Glutamatergic neuron (in vitro differentiated cells): ENCODE measurements at regions not wholly inside any gene's neighbourhood (a gene's known extent, or its start where the extent isn't known, plus 50 kb on each side); places are given as distances from the start of the nearest gene placed in this dataset.

Source experiments
- DNase-seq: peaks from one replicate; pipeline ENCODE4 v3.0.0; 2022
- H3K27ac Mint-ChIP-seq: one replicate; pipeline ENCODE4 v1.8.0; 2020; ENCODE audit warnings: mild to moderate bottlenecking, mixed read lengths, inconsistent platforms; ENCODE audit not compliant: unreplicated experiment
- H3K27me3 Mint-ChIP-seq: one replicate; pipeline ENCODE4 v1.8.0; 2020; ENCODE audit warnings: mild to moderate bottlenecking, moderate library complexity, mixed read lengths, inconsistent platforms; ENCODE audit not compliant: unreplicated experiment
- H3K36me3 Mint-ChIP-seq: one replicate; pipeline ENCODE4 v1.8.0; 2020; ENCODE audit warnings: mild to moderate bottlenecking, mixed read lengths, inconsistent platforms; ENCODE audit not compliant: unreplicated experiment
- H3K4me1 Mint-ChIP-seq: one replicate; pipeline ENCODE4 v1.8.0; 2020; ENCODE audit warnings: mild to moderate bottlenecking, low read depth, mixed read lengths, inconsistent platforms; ENCODE audit not compliant: unreplicated experiment
- H3K4me3 Mint-ChIP-seq: one replicate; pipeline ENCODE4 v1.8.0; 2020; ENCODE audit warnings: mild to moderate bottlenecking, mixed read lengths, inconsistent platforms; ENCODE audit not compliant: unreplicated experiment
- H3K9me3 Mint-ChIP-seq: one replicate; pipeline ENCODE4 v1.8.0; 2020; ENCODE audit warnings: mild to moderate bottlenecking, moderate library complexity, mixed read lengths, inconsistent platforms; ENCODE audit not compliant: unreplicated experiment
- TF ChIP-seq, protein P1 (sequence below): fragments of 200-600 bp; sonication (generic); IDR thresholded peaks from one replicate; pipeline ENCODE4 v1.5.0; 2021; ENCODE audit not compliant: partially characterized antibody, unreplicated experiment

- TF ChIP-seq, protein P1, sequence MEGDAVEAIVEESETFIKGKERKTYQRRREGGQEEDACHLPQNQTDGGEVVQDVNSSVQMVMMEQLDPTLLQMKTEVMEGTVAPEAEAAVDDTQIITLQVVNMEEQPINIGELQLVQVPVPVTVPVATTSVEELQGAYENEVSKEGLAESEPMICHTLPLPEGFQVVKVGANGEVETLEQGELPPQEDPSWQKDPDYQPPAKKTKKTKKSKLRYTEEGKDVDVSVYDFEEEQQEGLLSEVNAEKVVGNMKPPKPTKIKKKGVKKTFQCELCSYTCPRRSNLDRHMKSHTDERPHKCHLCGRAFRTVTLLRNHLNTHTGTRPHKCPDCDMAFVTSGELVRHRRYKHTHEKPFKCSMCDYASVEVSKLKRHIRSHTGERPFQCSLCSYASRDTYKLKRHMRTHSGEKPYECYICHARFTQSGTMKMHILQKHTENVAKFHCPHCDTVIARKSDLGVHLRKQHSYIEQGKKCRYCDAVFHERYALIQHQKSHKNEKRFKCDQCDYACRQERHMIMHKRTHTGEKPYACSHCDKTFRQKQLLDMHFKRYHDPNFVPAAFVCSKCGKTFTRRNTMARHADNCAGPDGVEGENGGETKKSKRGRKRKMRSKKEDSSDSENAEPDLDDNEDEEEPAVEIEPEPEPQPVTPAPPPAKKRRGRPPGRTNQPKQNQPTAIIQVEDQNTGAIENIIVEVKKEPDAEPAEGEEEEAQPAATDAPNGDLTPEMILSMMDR, result no peak
- no peaks in the 10 kb centered on the region for H3K27me3 Mint-ChIP-seq
- H3K4me1 Mint-ChIP-seq, result peaks cover 7% of the 10 kb centered on the region
- no peak overlapping the region for H3K27ac Mint-ChIP-seq
- no peaks in the 10 kb centered on the region for H3K36me3 Mint-ChIP-seq
- H3K4me3 Mint-ChIP-seq, result no peak overlapping the region
- DNase-seq, result no peak
- no peaks in the 10 kb centered on the region for H3K9me3 Mint-ChIP-seq
Observed at GRCh38 chr4:181365671-181366070, 877.5 kb upstream of the TENM3 start.

DNA sequence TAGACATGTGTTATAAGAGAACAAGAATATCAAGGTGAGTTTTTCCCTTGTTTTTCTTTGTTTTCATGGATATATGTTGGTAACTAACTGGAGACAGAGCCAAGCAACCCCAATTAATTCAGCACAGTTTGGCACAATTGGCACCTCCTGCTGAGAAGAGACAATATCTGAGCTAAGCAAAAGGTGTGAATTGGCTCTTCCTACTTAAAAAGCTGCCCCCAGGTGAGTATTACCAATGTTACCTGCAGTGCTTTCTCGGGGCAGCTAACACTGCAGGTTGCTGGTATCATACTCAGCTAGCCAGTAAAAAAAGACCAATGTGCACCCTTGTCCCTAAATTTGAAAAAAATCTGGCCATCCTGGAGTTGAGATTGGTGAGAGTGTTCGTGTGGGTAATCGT is 871.2 kb upstream of the TENM3 start:
- DNase-seq, result no peak
- peaks cover 22% of the 10 kb centered on the region for H3K4me1 Mint-ChIP-seq
- no peaks in the 10 kb centered on the region for H3K36me3 Mint-ChIP-seq
- no peak overlapping the region for H3K4me3 Mint-ChIP-seq
- TF ChIP-seq, protein P1, result no peak
- H3K27ac Mint-ChIP-seq, result no peak overlapping the region
- no peaks in the 10 kb centered on the region for H3K9me3 Mint-ChIP-seq
- peaks cover 3% of the 10 kb centered on the region for H3K27me3 Mint-ChIP-seq

- no peak for DNase-seq
- Mint-ChIP-seq H3K4me1 (peaks cover 22% of the 10 kb centered on the region), H3K4me3 (peak overlapping the region; percentile 49), H3K27ac (no peak overlapping the region), H3K9me3 (no peaks in the 10 kb centered on the region), H3K36me3 (no peaks in the 10 kb centered on the region), H3K27me3 (peaks cover 3% of the 10 kb centered on the region)
- TF ChIP-seq, protein P1, result no peak
Observed at GRCh38 chr4:181376058-181376457, 867.1 kb upstream of the TENM3 start.

DNA sequence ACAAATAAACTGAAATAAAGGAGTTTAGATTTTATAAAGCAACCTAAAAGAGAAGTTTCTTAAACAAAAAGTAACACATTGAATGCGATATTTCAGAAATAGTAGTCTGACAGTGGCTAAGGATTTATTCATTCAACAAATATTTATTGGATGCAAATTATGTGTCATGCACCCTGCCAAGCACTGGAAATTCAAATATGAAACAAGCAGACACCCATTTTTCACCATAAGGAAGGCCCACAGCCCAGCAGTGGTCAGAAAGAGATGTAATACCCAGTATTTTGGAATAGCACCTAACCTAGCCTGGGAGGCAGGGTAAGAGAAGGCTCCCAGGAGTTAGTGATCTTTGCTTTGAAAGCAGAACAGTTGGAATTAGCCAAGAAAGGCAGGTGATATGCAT is 855.1 kb upstream of the TENM3 start:
- H3K4me3 Mint-ChIP-seq, result no peak overlapping the region
- H3K4me1 Mint-ChIP-seq, result no peaks in the 10 kb centered on the region
- no peaks in the 10 kb centered on the region for H3K36me3 Mint-ChIP-seq
- no peak overlapping the region for H3K27ac Mint-ChIP-seq
- TF ChIP-seq, protein P1, result no peak
- H3K9me3 Mint-ChIP-seq, result no peaks in the 10 kb centered on the region
- no peaks in the 10 kb centered on the region for H3K27me3 Mint-ChIP-seq
- DNase-seq, result no peak

GRCh38 chr4:181416966-181417365 is 826.2 kb upstream of the TENM3 start:
- no peak for DNase-seq
- Mint-ChIP-seq H3K4me1 (peaks cover 3% of the 10 kb centered on the region), H3K36me3 (no peaks in the 10 kb centered on the region), H3K27me3 (peaks cover 3% of the 10 kb centered on the region), H3K4me3 (no peak overlapping the region), H3K9me3 (no peaks in the 10 kb centered on the region), H3K27ac (no peak overlapping the region)
- TF ChIP-seq, protein P1, result no peak
